GM18502 (cell line): ENCODE measurements at regions not wholly inside any gene's neighbourhood (a gene's known extent, or its start where the extent isn't known, plus 50 kb on each side); places are given as distances from the start of the nearest gene placed in this dataset.
"Not testable (repeated sequence)": the region's sequence is repeated elsewhere in the genome, so short reads cannot be mapped to it uniquely, and the experiment has no call there.

Experiments used
- ATAC-seq: cut with Tn5 transposase; IDR thresholded peaks from one replicate; pipeline ENCODE4 v1.9.1; 2021; ENCODE audit warnings: mild to moderate bottlenecking; ENCODE audit not compliant: unreplicated experiment, poor library complexity

DNA sequence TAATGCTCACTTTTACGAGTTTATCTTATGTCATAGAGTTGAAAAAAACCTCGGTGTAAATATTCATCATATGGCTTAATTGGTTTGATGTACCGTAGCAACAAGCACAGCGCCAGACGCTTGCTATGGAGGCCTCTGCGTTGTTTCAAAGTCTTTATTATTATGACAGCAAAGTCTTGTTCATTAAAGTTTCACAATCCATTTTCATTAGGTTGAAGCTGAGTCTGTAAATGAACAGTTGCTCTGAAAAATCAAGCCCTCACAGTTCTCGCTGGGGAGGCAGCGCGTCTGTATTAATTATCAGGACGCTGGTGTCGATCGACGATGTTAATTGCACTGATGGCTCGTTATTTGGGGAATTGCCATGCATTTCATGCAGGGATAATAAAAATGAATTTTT, 185.6 kb downstream of the INSC start:
- no peak for ATAC-seq

DNA sequence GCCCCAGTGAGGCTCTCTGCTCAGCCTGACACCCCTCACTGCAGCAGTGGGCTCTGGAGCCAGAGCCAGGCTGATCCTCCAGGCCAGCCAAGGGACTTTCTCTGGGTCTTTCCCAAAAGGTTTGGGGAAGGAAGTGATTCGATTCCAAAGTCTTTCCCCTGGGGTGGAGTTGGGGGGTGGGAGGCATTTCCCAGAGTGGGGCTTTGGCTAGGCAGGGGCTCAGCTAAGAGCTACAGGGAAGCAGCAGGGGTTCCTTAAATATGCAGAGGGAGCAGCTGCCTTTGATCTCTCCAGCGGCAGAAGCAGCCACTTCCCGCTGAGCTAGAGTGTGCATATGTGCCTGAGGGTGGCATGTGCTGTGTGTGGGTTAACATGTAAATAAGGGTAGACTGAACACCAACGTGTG, 192.9 kb downstream of the INSC start:
- no peak for ATAC-seq

DNA sequence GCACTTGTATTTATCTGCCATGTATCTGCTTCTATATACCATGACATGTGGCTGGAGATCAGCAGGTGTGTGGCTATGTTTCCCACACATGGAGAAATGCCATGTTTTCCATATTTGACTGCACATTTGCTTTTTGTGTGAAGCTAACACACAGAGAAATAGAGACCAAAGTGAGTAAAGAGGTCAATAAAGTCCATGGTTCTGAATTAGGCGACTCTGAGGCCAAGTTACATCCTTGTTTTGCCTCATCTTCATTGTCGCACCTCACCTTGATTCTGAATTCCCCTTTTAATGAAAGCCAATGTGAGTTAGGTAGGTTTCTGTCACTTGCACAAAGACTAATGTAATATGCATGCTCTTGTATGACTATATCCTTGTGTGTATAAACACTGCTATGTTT, 194.1 kb downstream of the INSC start:
- no peak for ATAC-seq

DNA sequence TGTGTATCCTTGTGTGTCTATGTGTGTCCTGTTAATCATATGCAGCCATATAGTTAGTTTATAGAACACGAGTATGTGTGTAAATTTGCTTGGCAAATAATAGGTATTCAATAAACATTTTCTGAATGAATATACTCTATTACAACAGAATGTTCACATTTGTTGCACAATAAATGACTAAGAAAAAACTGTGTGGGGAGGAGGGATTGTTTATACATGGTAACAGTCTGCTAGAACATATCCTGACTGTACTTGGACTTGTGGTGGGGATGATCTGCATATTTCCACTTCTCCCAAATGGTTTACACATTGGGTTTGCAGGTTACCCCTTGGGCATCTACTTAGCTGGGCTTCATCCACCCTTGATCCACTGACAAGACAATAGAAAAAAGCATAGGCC, 194.6 kb downstream of the INSC start:
- ATAC-seq = no peak

DNA sequence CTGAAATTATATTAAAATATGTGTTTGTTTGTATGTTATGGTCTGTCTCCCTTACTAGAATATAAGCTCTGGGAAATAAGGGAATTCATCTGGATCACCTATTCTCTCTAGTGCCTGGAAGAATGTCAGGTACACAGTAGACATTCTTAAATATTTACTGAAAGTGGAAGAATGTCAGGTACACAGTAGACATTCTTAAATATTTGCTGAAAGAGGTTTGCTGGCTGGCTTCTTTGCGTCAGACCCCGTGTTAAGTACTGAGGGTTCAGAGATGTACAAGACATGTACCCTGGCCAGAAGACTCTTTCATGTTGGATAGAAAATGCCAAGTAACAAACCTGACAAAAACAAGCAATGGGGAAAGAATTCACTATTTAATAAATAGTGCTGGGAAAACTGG, 199.1 kb downstream of the INSC start:
- no peak for ATAC-seq

DNA sequence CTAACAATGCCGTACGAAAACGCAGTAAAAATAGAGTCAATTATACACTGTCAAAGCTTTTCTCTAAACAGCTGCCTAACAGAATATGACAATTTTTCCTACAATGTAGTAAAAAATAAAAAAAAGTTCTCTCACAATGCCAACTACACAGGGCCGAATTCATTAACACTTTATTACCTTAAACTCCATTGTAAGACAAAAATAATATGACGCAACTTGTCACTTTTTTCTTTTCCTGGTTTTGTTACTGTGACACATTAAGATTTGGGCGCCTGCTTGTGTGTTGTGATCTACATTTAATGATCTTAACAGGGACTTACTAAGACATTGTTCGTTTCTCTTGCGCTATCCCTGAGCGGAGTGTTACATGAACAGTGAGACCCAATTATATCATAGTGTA, 204.1 kb downstream of the INSC start:
- ATAC-seq = no peak

DNA sequence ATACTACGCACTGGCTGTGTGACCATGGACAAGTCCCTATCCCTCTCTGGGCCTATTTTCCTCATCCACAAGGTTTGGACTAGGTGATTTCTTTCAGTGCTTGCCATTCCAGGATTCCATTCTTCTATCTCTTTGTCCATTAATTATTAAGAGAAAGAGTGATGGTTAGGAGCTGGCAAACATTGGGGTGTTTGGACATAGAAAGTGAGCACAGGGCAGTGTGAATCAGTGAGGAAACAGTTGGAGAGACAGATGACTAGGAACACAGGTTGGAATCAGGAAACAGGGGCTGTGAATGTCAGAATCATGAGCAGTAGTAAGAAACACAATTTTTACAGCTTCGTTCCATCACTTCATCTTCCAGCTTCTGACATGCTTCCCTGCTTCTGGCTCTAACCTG, 211.8 kb downstream of the INSC start:
- ATAC-seq = no peak

DNA sequence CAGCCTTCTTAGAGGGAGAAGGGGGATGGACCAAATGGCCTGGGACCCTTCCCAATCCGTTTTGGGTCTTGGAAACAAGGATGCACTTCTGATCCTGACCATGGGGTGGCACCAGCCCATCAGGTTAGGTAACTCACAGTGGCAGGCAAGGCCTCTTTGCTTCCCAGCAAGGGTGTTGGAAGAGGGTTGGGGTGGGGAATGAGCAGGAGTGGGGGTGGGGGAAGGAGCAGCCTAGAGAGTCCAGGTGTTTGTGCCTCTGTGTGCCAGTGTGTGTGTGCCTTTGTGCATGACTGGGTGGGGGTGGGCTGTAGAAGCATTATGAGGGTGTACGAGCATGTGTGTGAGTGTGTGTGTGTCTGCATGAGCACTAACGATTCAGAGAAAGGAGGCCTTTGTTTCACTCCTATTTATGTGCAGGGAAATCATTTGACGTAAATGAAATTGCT, 213.1 kb downstream of the INSC start:
- ATAC-seq = peak; percentile 69

DNA sequence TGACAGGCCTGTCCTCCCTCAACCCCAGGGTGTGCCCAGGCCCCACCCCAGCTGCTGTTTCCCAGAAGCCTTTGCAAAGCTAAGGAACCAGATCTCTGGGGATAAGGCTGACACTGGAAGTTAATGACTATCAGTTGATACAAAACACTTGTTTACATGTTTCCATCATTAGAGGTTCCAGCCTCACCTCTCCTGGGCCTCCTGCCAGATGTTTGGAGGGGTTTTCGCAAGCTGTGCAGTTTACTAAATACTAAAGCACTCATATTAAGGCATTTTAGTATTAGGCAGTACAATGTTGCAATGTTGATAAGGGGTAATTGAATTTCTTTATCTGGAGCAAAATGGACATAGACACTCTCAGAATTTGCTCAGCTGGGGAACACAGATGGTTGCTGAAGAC, 218.7 kb downstream of the INSC start:
- ATAC-seq = no peak

DNA sequence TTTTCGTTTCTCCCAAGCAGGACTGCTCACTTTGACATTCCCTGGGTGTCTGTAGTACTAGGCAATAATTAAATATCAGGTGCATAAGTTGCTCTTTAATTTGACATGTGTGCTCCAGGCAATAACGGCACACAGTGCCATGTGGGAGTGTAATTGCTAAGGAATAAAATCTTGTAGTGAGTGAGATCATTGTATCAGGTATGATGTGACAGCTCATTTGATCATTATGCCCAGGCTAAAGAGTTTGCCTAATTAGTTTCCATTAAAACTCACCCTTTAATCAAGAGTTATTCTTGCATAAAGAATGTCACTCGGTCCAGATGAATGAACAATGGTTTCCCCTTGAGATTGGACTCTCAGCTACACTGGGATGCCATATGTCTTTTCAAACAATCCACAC, 220.0 kb downstream of the INSC start:
- ATAC-seq = no peak

DNA sequence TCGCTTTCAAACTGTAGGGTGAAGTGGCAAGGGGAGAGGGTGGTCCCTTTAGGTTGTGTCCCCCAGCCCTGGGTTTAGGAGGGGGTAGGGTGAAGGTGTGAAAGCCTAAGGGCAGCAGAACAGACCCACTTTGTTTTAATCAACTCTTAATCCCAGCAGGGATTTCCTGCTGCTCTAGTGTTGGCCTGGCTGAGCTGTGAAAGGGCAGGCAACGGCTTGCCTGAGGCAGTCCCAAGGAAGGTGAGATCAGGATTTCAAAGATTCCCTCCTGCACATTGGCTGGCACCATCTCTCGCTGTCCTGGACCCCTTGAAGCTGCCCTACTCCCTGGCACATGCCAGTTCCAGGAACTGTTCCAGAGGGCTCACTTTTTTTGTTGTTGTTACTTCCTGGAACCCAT, 221.3 kb downstream of the INSC start:
- no peak for ATAC-seq

DNA sequence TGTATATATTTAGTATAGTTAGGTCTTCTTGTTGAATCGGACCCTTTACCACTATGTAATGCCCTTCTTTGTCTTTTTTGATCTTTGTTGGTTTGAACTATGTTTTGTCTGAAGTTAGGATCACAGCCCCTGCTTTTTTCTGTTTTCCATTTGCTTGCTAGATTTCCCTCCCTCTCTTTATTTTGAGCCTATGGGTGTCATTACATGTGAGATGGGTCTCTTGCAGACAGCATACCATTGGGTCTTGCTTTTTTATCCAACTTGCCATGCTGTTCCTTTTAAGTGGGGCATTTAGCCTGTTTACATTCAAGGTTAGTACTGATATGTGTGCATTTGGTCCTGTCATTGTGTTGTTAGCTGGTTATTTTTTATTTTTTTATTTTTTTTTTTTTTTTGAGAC, 224.6 kb downstream of the INSC start:
- ATAC-seq = no peak

DNA sequence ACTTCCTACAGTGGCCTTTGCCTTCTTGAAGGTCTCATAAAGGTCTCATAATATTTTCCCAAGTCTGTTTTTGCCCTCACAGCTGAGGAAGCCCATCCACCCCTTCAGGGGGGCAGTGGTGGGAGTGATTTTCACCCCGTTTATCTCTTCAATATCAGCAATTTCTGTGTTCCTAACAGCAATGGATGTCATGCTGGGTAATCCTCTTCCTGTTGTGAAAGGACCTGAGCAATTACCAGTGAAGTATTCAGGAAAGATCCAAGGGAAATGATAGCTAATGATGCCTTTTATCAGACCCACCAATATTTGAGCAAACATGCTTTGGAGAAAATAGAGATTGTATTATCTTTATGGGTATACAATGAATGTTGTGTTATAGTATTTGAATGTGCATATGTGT, 226.9 kb downstream of the INSC start:
- ATAC-seq = no peak

DNA sequence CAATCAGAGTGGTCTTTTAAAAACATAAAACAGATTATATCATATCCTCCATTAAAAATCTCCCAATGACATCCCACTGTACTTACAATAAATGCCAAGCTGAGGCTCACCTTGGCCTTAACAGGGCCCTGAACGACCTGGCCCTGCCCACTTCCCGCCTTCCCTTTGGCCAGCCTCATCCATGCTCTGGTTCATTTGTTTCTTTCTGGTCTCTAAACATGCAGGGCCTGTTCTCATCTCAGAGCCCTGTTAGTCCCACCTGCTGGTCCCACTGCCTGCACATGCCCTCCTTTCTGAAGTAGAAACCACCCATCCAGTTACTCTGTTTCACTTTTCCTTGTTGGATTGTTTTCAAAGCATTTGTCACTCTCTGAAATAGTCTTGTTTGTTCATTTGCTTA, 227.4 kb downstream of the INSC start:
- ATAC-seq = no peak

DNA sequence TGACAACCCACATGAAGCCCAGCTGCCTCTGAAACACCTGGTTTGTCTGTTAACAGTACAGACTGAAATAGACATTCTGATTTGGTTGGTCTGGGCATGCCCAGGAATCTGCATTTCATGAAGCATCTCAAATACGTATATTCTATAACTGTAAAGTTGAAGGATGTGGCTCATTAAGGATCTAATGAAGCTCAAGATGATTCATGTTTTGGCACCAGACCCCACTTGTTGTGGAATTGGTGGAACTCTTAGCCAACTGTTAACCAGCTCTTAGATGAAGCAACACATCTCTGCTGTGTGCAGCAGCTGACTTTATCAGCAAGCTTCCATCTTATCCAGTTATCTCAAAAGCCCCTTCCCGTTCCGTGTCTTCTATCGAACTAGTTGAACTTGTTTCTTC, 232.2 kb downstream of the INSC start:
- no peak for ATAC-seq

DNA sequence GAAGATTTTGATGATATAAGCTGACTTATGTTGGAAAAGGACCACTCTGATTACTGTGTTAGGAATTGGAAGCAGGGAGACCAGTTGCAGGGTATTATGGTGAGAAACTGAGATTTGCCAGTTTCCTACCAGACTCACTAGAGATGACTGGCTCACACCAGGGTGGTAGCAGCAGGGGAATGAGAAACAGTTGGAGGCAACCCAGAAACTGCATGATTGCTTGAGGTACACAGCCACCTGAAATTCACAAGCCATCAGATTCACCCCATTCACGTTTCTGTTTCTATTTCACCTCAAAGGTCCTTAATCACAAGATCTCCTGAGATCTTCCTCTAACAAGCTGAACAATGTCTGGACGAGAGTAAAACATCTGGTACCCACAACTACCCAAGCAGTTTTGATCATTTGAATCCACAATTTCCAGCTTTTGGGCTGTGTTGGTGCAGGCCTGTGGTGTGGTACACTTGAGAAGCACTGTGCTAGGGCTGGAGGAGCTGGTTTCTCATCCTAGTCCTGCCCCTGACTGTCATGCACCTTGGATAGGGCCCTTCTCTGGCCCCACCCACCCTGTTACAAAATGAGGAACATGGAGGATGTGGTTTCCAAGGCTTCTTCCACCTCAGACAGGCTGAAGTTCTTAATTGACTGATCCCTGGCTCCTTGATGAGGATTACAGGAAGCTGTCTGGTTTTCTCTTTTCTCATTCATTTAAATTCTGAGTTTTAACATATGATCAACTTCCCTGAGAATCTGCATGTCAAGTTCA, 233.4 kb downstream of the INSC start:
- no peak for ATAC-seq

DNA sequence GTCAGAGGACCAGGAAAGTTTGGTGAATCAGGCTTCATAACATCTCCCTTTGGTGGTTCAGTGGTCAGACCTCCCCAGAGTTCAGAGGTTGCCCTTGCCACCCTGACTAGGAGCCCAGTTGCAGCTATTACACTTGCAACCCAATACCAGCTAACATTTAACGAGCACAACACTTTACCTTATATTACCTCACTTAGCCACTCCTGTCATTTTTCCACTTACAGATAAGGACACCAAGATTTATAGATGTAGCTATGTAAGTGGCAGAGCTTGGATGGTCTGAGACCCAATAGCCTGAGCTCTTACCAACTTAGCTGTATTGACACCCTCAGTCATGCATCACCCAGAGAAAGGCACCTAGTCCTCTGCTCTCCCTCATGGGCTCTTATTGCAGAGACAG, 234.7 kb downstream of the INSC start:
- ATAC-seq = no peak

DNA sequence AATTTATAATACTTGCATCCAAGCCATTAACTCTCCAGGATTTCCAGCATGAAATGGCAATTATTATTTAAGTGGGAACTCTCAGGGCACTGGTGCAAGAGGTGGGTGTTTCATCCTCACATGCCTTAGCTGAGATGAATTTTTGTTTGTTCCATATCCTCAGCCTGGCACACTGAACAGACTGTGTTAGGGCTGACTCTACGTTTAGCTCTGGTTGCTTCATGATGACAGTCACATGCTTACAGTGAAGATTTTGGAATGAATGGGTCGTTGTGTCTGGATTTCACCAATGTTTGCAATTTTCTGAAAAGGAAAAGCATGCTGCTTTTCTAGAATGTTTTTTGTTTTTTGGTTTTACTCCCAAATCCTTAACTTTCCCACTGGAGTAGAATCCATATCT, 246.6 kb downstream of the INSC start:
- ATAC-seq = no peak

DNA sequence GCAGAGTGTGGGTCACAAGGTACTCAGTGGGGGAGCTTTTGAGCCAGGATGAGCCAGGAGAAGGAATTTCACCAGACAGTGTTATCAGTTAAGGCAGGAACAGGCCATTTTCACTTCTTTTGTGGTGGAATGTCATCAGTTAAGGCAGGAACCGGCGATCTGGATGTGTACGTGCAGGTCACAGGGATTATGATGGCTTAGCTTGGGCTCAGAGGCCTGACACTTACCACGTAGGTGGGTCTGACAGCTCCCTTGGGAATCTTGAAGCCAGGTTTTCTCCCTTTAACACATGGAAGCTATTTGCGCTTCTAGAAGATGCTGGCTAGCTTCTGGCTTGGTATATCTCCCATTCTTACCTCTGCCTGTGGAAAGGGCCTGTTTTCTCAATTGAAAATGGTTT, 250.6 kb downstream of the INSC start:
- ATAC-seq = not testable (repeated sequence)

DNA sequence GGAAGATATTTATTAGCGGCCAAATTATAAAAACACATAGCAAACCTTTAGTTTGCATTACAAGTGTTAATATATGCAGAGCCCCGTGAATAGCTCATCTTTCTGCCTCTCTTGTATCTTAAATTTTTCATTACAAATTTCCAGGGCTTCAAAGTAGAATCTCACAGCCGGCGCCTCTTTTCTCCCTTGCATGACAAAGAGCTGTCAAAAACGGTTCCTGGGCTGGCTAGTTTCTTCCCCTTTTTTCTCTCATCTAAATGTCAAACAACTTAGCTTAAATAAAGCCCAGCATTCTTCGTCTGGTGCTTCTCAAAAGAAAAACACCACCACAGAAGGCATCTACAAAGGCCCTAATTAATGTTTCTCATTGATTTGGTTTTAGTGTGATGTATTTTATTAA, 253.0 kb downstream of the INSC start:
- ATAC-seq = no peak

DNA sequence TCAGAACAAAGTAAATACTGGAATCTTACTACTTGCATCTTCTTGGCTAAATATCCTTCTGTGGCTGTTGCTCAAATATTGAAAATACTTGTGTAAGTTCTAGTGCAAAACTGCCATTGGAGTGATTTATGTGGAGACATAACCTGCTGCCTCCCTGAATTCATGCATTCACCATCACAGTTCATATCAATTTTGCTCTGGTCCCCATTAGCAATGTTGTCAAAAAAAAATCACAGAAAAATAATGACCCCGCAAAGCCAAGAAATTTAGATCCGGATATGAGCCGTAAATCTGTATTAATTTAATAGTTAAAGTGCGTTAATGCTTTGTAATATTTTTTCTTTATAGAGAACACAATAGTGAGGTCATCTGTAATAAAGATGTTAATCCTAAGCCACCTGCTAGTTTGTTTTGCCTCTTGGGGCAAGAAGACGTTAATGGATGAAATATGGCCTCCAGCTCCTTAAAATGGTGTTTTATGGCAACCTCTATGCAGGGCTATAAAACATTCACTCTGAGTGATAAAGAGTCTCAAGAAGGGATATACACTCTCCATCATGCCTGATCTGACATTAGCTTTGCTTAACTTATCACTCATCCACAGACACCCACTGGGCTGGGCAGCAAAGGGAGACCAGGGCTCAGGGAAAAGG, 255.9 kb downstream of the INSC start:
- ATAC-seq = no peak

DNA sequence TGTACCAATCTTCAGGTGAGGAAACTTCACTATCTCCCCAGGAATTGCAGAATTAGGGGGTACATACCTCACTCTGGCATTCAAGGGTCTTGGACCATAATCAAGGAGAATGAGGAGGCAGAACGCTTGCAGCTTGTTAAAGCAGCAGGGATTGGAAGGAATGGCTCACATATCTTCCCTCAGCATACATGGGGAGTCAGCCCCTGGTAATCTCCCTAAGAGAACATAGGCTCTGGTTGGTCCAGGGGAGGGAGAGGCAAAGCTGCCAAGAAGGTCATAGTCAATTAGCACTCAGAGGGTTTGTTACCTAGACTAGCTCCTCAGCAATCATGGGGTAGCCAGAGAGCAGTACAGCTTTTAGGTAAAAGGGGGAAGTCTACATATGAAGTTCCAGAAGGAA, 256.8 kb downstream of the INSC start:
- no peak for ATAC-seq
